H9 (cell line): ENCODE measurements at regions not wholly inside any gene's neighbourhood (a gene's known extent, or its start where the extent isn't known, plus 50 kb on each side); places are given as distances from the start of the nearest gene placed in this dataset.

Experiments used
- DNase-seq: peaks from one replicate; pipeline ENCODE4 v3.0.0-alpha.2; 2017
- H2AFZ ChIP-seq: one replicate; pipeline ENCODE4 v1.6.1; 2013; ENCODE audit warnings: mild to moderate bottlenecking, low read length, control low read depth, moderate library complexity
- H2AK5ac ChIP-seq: 2 replicates; pipeline ENCODE4 v1.6.1; 2013; ENCODE audit warnings: low read length, control low read depth, mixed read lengths; ENCODE audit not compliant: insufficient read length
- H2BK120ac ChIP-seq: one replicate; pipeline ENCODE4 v1.6.1; 2013; ENCODE audit warnings: low read depth, mild to moderate bottlenecking, low read length, control low read depth, inconsistent platforms; ENCODE audit not compliant: poor library complexity, severe bottlenecking
- H2BK12ac ChIP-seq: 2 replicates; pipeline ENCODE4 v1.6.1; 2013; ENCODE audit warnings: low read length, control low read depth, mixed read lengths, low read depth; ENCODE audit not compliant: insufficient read length
- H2BK15ac ChIP-seq: 2 replicates; pipeline ENCODE4 v1.6.1; 2013; ENCODE audit warnings: low read depth, low read length, control low read depth
- H2BK20ac ChIP-seq: one replicate; pipeline ENCODE4 v1.6.1; 2013; ENCODE audit warnings: low read depth, mild to moderate bottlenecking, low read length, control low read depth, inconsistent platforms; ENCODE audit not compliant: poor library complexity, severe bottlenecking
- H2BK5ac ChIP-seq: 2 replicates; pipeline ENCODE4 v1.6.1; 2013; ENCODE audit warnings: low read length, control low read depth, mixed read lengths; ENCODE audit not compliant: insufficient read length
- H3K14ac ChIP-seq: 2 replicates; pipeline ENCODE4 v1.6.1; 2013; ENCODE audit warnings: low read length, control low read depth; ENCODE audit not compliant: insufficient read depth
- H3K18ac ChIP-seq: 2 replicates; pipeline ENCODE4 v1.6.1; 2013; ENCODE audit warnings: low read depth, mild to moderate bottlenecking, mixed read lengths, low read length, control low read depth; ENCODE audit not compliant: insufficient read length
- H3K23ac ChIP-seq: 2 replicates; pipeline ENCODE4 v1.6.1; 2013; ENCODE audit warnings: low read length, control low read depth, mixed read lengths, low read depth; ENCODE audit not compliant: insufficient read length
- H3K23me2 ChIP-seq: 2 replicates; pipeline ENCODE4 v1.6.1; 2013; ENCODE audit warnings: low read depth, mild to moderate bottlenecking, mixed read lengths, low read length, control low read depth; ENCODE audit not compliant: insufficient read length, poor library complexity, severe bottlenecking
- H3K27ac ChIP-seq: 2 replicates; pipeline ENCODE4 v1.5.1; 2013; ENCODE audit warnings: low read length, control low read depth, mixed read lengths, low read depth; ENCODE audit not compliant: insufficient read length
- H3K27me3 ChIP-seq: 2 replicates; pipeline ENCODE4 v1.6.1; 2013; ENCODE audit warnings: low read length, control low read depth, inconsistent platforms; ENCODE audit not compliant: insufficient read depth
- H3K4ac ChIP-seq: 2 replicates; pipeline ENCODE4 v1.6.1; 2013; ENCODE audit warnings: low read depth, mild to moderate bottlenecking, control low read depth, inconsistent platforms, low read length, moderate library complexity
- H3K4me1 ChIP-seq: 2 replicates; pipeline ENCODE4 v1.6.1; 2013; ENCODE audit warnings: low read length, control low read depth, inconsistent platforms; ENCODE audit not compliant: insufficient read depth
- H3K4me2 ChIP-seq: 2 replicates; pipeline ENCODE4 v1.6.1; 2013; ENCODE audit warnings: low read length, control low read depth, mixed read lengths; ENCODE audit not compliant: insufficient read length, insufficient read depth
- H3K56ac ChIP-seq: 2 replicates; pipeline ENCODE4 v1.6.1; 2013; ENCODE audit warnings: low read depth, mild to moderate bottlenecking, mixed read lengths, low read length, control low read depth; ENCODE audit not compliant: insufficient read length
- H3K79me1 ChIP-seq: 2 replicates; pipeline ENCODE4 v1.6.1; 2013; ENCODE audit warnings: low read depth, mild to moderate bottlenecking, moderate library complexity, low read length, control low read depth, inconsistent platforms; ENCODE audit not compliant: insufficient read depth, poor library complexity, severe bottlenecking
- H3K79me2 ChIP-seq: 2 replicates; pipeline ENCODE4 v1.6.1; 2013; ENCODE audit warnings: low read length, control low read depth, inconsistent platforms; ENCODE audit not compliant: insufficient read depth
- H3K9ac ChIP-seq: 2 replicates; pipeline ENCODE4 v1.6.1; 2013; ENCODE audit warnings: low read length, control low read depth, mixed read lengths; ENCODE audit not compliant: insufficient read length; ENCODE audit errors: extremely low read depth
- H3K9me3 ChIP-seq: one replicate; pipeline ENCODE4 v1.6.1; 2013; ENCODE audit warnings: low read depth, low read length, inconsistent platforms; ENCODE audit not compliant: control insufficient read depth
- H3T11ph ChIP-seq: one replicate; pipeline ENCODE4 v1.6.1; 2013; ENCODE audit warnings: mild to moderate bottlenecking, low read length, control low read depth, inconsistent platforms
- H4K20me1 ChIP-seq: one replicate; pipeline ENCODE4 v1.6.1; 2013; ENCODE audit not compliant: control insufficient read depth, insufficient read length, insufficient read depth
- H4K5ac ChIP-seq: 2 replicates; pipeline ENCODE4 v1.6.1; 2013; ENCODE audit warnings: low read depth, mild to moderate bottlenecking, mixed read lengths, low read length, control low read depth; ENCODE audit not compliant: insufficient read length
- H4K8ac ChIP-seq: replicated peaks from 2 replicates; pipeline ENCODE4 v1.6.1; 2013; ENCODE audit warnings: low read length, control low read depth, mixed read lengths, low read depth; ENCODE audit not compliant: insufficient read length
- H4K91ac ChIP-seq: 2 replicates; pipeline ENCODE4 v1.6.1; 2013; ENCODE audit warnings: low read depth, mild to moderate bottlenecking, moderate library complexity, mixed read lengths, low read length, control low read depth; ENCODE audit not compliant: insufficient read length
- H3K27ac Mint-ChIP-seq, 3 experiments: 2 replicates in 2 of 3; 3 replicates in 1 of 3; pipeline ENCODE4 v1.8.0; 2020 to 2021; ENCODE audit warnings: mixed read lengths in 3 of 3, mild to moderate bottlenecking in 1 of 3, moderate library complexity in 1 of 3
- H3K27me3 Mint-ChIP-seq: 2 replicates; pipeline ENCODE4 v1.8.0; 2021; ENCODE audit warnings: low read depth, mild to moderate bottlenecking, moderate library complexity, mixed read lengths
- H3K36me3 Mint-ChIP-seq, 3 experiments: 2 replicates in 2 of 3; 3 replicates in 1 of 3; pipeline ENCODE4 v1.8.0; 2020 to 2021; ENCODE audit warnings: low read depth in 3 of 3, mixed read lengths in 3 of 3; ENCODE audit not compliant: insufficient read depth in 1 of 3
- H3K4me1 Mint-ChIP-seq, 2 experiments: 2 replicates each; pipeline ENCODE4 v1.8.0; 2020; ENCODE audit warnings: mixed read lengths in 2 of 2
- H3K4me3 Mint-ChIP-seq, 2 experiments: 2 replicates in 1 of 2; 3 replicates in 1 of 2; pipeline ENCODE4 v1.8.0; 2020 to 2021; ENCODE audit warnings: mild to moderate bottlenecking in 2 of 2, mixed read lengths in 2 of 2, moderate library complexity in 1 of 2
- H3K9me3 Mint-ChIP-seq, 2 experiments: 2 replicates in 1 of 2; 3 replicates in 1 of 2; pipeline ENCODE4 v1.8.0; 2020; ENCODE audit warnings: mild to moderate bottlenecking in 2 of 2, mixed read lengths in 2 of 2, moderate library complexity in 1 of 2
- CTCF ChIP-seq: fragments of 200-600 bp; sonication (generic); conservative IDR thresholded peaks from 3 replicates; pipeline ENCODE4 v1.8.0; 2021; ENCODE audit warnings: antibody characterized with exemption, mild to moderate bottlenecking
- WGBS: extraction: QIAGEN DNeasy Blood & Tissue Kit; methylation state at CpG from one replicate; pipeline ENCODE4 v1.1.7; 2013; ENCODE audit warnings: missing lambda C conversion rate, low lambda C conversion rate, mixed read lengths; ENCODE audit not compliant: insufficient read length; ENCODE audit errors: extremely low coverage; 5-methylcytosine and 5-hydroxymethylcytosine counted together

- Histone ChIP-seq H2BK15ac (no peak overlapping the region), H4K91ac (no peak overlapping the region), H3K14ac (no peak overlapping the region), H3K23me2 (no peaks in the 10 kb centered on the region), H2AK5ac (no peak overlapping the region), H3K79me2 (no peaks in the 10 kb centered on the region), H3K27me3 (no peaks in the 10 kb centered on the region), H2BK12ac (no peak overlapping the region), H4K8ac (no peak overlapping the region), H3K4ac (no peak overlapping the region), H3K4me1 (no peaks in the 10 kb centered on the region), H4K5ac (no peak overlapping the region), H3T11ph (no peak overlapping the region), H2BK120ac (no peak overlapping the region), H2BK20ac (no peak overlapping the region), H3K56ac (no peak overlapping the region), H3K27ac (no peak overlapping the region), H2BK5ac (no peak overlapping the region), H3K9ac (no peak overlapping the region), H3K23ac (no peak overlapping the region), H3K18ac (no peak overlapping the region), H3K79me1 (no peaks in the 10 kb centered on the region), H4K20me1 (no peaks in the 10 kb centered on the region), H2AFZ (no peak overlapping the region), H3K4me2 (no peak overlapping the region), H3K9me3 (no peaks in the 10 kb centered on the region)
- no peaks in the 10 kb centered on the region; a peak in 1 of 7 replicates for H3K36me3 Mint-ChIP-seq
- no peak overlapping the region for H3K4me3 Mint-ChIP-seq
- H3K9me3 Mint-ChIP-seq, result no peaks in the 10 kb centered on the region
- H3K27ac Mint-ChIP-seq, result no peak overlapping the region
- no peak for DNase-seq
- no peak for TF ChIP-seq CTCF
- H3K27me3 Mint-ChIP-seq, result peaks cover 5% of the 10 kb centered on the region
- H3K4me1 Mint-ChIP-seq, result peaks cover 4 to 6% of the 10 kb centered on the region in 2 experiments; a peak in 1 of 4 replicates
- no CpG with 5 or more reads among the region's 6 CpGs for WGBS
Measured at GRCh38 chr17:72305472-72305871, 184.7 kb downstream of the SOX9 start.
